Breast epithelium (tissue), 4 donors: ENCODE measurements at regions not wholly inside any gene's neighbourhood (a gene's known extent, or its start where the extent isn't known, plus 50 kb on each side); places are given as distances from the start of the nearest gene placed in this dataset.

Experiments
- DNase-seq, 2 donors: peaks; one replicate each; pipeline ENCODE4 v3.0.0-alpha.2; 2019; ENCODE audit warnings: low spot score in 2 of 2
- H3K27ac ChIP-seq, 2 donors: fragments of 200-600 bp; sonication (generic) in 1 of 2; one replicate each; pipeline ENCODE4 v1.5.1; 2016 to 2019; ENCODE audit warnings: mild to moderate bottlenecking in 1 of 2
- H3K27me3 ChIP-seq, 2 donors: fragments of 200-600 bp; sonication (generic) in 1 of 2; one replicate each; pipeline versions ENCODE4 v1.5.1 to v1.6.0; 2017 to 2019; ENCODE audit warnings: control low read depth in 1 of 2, mild to moderate bottlenecking in 1 of 2
- H3K36me3 ChIP-seq: fragments of 200-600 bp; one replicate; pipeline ENCODE4 v1.5.1; 2019
- H3K4me1 ChIP-seq, 2 donors: fragments of 200-600 bp; sonication (generic); one replicate each; pipeline ENCODE4 v1.5.1; 2016 to 2019; ENCODE audit warnings: control low read depth in 1 of 2
- H3K4me3 ChIP-seq, 3 donors: fragments of 200-600 bp; sonication (generic); 1 replicate in 2 of 3; 2 replicates in 1 of 3; pipeline ENCODE4 v1.5.1; 2016 to 2019; ENCODE audit warnings: mild to moderate bottlenecking in 3 of 3, moderate library complexity in 2 of 3
- H3K9me3 ChIP-seq, 2 donors: fragments of 200-600 bp; sonication (generic) in 1 of 2; one replicate each; pipeline ENCODE4 v1.5.1; 2016 to 2019; ENCODE audit warnings: control low read depth in 1 of 2
- POLR2A ChIP-seq: fragments of 450-650 bp; IDR thresholded peaks from one replicate; pipeline ENCODE4 v1.6.1; 2016; ENCODE audit warnings: antibody characterized with exemption, mild to moderate bottlenecking, moderate library complexity
- POLR2AphosphoS5 ChIP-seq, 3 donors: sonication (generic); formaldehyde crosslinking; IDR thresholded peaks; one replicate each; pipeline ENCODE4 v1.6.1; 2017; ENCODE audit warnings: antibody characterized with exemption in 3 of 3
- intact Hi-C: fragments of 100-400 bp; cut with DNase I; formaldehyde crosslinking; loops from one replicate; pipeline ENCODE4 v1.15.1; 2023; ENCODE audit warnings: low total_unique reads
- TF ChIP-seq, protein P1 (sequence below), 3 donors: fragments of 450-650 bp; IDR thresholded peaks; one replicate each; pipeline ENCODE4 v1.5.1; 2016 to 2017; ENCODE audit warnings: antibody characterized with exemption in 3 of 3, mild to moderate bottlenecking in 3 of 3, moderate library complexity in 3 of 3

- Histone ChIP-seq H3K4me3 (no peak overlapping the region), H3K9me3 (no peaks in the 10 kb centered on the region), H3K4me1 (no peaks in the 10 kb centered on the region), H3K27me3 (no peaks in the 10 kb centered on the region), H3K27ac (no peak overlapping the region), H3K36me3 (no peaks in the 10 kb centered on the region)
- no peak for DNase-seq
- TF ChIP-seq POLR2AphosphoS5 (IDR thresholded peaks at IDR 0.05) (no peak), POLR2A (no peak)
- TF ChIP-seq, protein P1, sequence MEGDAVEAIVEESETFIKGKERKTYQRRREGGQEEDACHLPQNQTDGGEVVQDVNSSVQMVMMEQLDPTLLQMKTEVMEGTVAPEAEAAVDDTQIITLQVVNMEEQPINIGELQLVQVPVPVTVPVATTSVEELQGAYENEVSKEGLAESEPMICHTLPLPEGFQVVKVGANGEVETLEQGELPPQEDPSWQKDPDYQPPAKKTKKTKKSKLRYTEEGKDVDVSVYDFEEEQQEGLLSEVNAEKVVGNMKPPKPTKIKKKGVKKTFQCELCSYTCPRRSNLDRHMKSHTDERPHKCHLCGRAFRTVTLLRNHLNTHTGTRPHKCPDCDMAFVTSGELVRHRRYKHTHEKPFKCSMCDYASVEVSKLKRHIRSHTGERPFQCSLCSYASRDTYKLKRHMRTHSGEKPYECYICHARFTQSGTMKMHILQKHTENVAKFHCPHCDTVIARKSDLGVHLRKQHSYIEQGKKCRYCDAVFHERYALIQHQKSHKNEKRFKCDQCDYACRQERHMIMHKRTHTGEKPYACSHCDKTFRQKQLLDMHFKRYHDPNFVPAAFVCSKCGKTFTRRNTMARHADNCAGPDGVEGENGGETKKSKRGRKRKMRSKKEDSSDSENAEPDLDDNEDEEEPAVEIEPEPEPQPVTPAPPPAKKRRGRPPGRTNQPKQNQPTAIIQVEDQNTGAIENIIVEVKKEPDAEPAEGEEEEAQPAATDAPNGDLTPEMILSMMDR (IDR thresholded peaks at IDR 0.05): no peak
- intact Hi-C loops: no loop called here
Observed at GRCh38 chr4:96787766-96788165, 947.9 kb downstream of the PDHA2 start.

DNA sequence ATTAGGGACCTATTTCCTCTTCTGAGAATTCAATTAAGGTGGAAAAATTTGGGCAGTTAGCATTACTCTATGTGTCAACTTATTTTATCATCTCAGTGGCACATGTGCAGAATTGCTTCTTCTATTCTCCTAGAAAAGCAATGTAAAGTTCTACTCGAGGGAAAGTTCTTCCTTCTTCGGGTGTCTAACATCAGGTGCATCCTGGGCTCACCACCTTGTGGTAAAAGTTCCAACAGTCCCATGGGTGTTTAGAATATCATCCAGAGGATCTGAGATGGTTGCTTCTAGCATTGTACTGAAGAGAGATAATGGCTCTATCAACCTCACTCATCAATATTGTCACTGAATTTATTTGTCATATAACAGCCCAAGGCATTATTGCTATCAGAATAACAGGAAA is 969.7 kb downstream of the PDHA2 start:
- H3K9me3 ChIP-seq: no peaks in the 10 kb centered on the region
- H3K4me3 ChIP-seq: no peak overlapping the region
- no peaks in the 10 kb centered on the region for H3K27me3 ChIP-seq
- intact Hi-C loops: no loop called here
- TF ChIP-seq POLR2AphosphoS5 (IDR thresholded peaks at IDR 0.05) (no peak), POLR2A (no peak)
- TF ChIP-seq, protein P1 (IDR thresholded peaks at IDR 0.05): no peak
- peaks cover 3% of the 10 kb centered on the region for H3K36me3 ChIP-seq
- no peak overlapping the region for H3K27ac ChIP-seq
- no peaks in the 10 kb centered on the region for H3K4me1 ChIP-seq
- DNase-seq: no peak

DNA sequence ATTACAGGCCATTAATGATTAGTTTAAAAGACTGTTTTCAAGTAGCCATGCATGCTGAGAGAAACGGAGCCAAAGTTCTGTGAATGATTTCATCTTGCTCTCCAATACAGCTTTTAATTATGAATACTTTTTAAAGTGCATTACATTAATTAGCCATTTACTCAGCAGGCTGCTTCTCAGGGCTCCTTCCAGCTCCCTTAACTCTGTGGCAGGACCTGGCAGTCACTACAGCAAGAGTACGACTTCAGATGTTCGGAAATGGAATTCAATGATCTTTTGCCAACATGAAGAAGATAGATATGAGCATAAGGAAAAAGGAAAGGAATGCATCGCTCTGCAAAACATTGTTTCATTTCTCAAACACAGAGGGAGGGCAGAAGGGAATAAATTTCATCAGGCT is 987.2 kb downstream of the PDHA2 start:
- Histone ChIP-seq H3K4me3 (no peak overlapping the region), H3K36me3 (no peaks in the 10 kb centered on the region), H3K27me3 (no peaks in the 10 kb centered on the region), H3K4me1 (no peaks in the 10 kb centered on the region), H3K27ac (no peak overlapping the region), H3K9me3 (no peaks in the 10 kb centered on the region)
- no peak for DNase-seq
- intact Hi-C loops: no loop called here
- TF ChIP-seq, protein P1 (IDR thresholded peaks at IDR 0.05): no peak
- TF ChIP-seq POLR2AphosphoS5 (IDR thresholded peaks at IDR 0.05): no peak
- no peak for TF ChIP-seq POLR2A

DNA sequence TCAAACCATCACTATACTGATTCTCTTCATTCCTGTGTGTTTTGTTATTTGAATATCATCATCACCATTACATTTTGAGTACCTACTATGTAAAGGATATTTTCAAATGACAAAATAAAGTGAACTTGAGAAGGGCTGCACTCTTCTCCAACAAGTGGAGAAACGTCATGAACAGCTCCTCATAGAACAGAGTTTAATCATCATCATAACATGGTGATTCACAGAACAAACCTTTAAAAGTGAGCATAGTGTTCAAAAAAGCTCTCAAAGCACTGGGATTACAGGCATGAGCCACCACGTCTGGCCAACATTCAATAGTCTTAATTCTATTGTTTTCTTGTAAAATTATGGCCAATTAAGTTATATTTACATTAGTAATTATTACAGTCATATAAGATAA is 993.9 kb downstream of the PDHA2 start:
- no peak overlapping the region for H3K4me3 ChIP-seq
- no peak for TF ChIP-seq POLR2AphosphoS5 (IDR thresholded peaks at IDR 0.05)
- TF ChIP-seq, protein P1 (IDR thresholded peaks at IDR 0.05): no peak
- no peak for TF ChIP-seq POLR2A
- H3K4me1 ChIP-seq: no peaks in the 10 kb centered on the region
- intact Hi-C loops: no loop called here
- H3K27me3 ChIP-seq: no peaks in the 10 kb centered on the region
- DNase-seq: no peak
- H3K9me3 ChIP-seq: no peaks in the 10 kb centered on the region
- H3K27ac ChIP-seq: no peak overlapping the region
- H3K36me3 ChIP-seq: no peaks in the 10 kb centered on the region

DNA sequence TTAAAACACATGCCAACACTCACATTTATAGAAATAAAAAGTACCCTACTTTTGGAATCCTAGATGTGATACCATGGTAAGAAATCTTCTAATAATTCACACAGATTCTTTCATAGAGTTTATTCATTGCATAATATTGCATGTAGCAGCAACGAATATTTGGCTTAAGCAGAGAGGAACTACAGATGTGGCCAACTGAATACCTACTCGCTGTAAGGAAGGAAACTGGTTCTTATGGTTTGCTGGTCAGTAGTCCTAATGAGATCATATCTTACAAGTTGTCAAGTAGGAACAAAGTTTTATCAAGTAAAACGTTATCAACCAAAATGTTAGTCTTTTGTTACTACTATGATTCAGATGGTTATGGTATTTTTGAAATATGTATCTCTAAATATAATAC is 996.1 kb downstream of the PDHA2 start:
- no peak overlapping the region for H3K27ac ChIP-seq
- H3K4me3 ChIP-seq: no peak overlapping the region
- no peak for TF ChIP-seq POLR2AphosphoS5 (IDR thresholded peaks at IDR 0.05)
- TF ChIP-seq, protein P1 (IDR thresholded peaks at IDR 0.05): no peak
- TF ChIP-seq POLR2A: no peak
- no peaks in the 10 kb centered on the region for H3K9me3 ChIP-seq
- no peaks in the 10 kb centered on the region for H3K36me3 ChIP-seq
- DNase-seq: no peak
- intact Hi-C loops: no loop called here
- H3K27me3 ChIP-seq: no peaks in the 10 kb centered on the region
- H3K4me1 ChIP-seq: no peaks in the 10 kb centered on the region
